ENCODE measurements at regions not wholly inside any gene's neighbourhood (a gene's known extent, or its start where the extent isn't known, plus 50 kb on each side); places are given as distances from the start of the nearest gene placed in this dataset.

DNA sequence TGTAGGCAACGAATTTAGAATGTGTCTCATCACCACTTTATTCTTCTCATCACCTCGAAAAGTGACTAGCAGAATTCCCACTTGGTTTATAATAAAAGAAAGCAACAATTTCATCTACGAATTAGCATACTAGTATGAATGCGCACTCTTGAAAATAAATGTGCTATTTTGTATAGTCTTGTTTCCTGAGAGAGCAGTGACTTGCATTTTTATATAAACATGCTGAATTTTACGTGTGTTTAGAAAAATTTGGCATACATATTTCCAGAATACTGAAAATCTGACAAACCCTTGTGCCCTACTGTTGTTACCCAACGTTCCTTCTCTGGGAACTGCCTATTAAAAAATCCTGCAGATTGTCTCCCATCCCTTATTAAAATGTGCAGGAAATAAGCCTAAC, 786.8 kb downstream of the TSN start:
- no peak for TF ChIP-seq FOXM1 (IDR thresholded peaks at IDR 0.05; ENCODE audit: borderline replicate concordance)
- no peak for TF ChIP-seq LEF1 (IDR thresholded peaks at IDR 0.05; ENCODE audit: borderline replicate concordance)
- no peak for TF ChIP-seq TARDBP (IDR thresholded peaks at IDR 0.05)
- no peak for TF ChIP-seq CTBP1 (IDR thresholded peaks at IDR 0.05; ENCODE audit: borderline replicate concordance)

All from HEK293T (cell line).